ENCODE measurements at regions not wholly inside any gene's neighbourhood (a gene's known extent, or its start where the extent isn't known, plus 50 kb on each side); places are given as distances from the start of the nearest gene placed in this dataset.

- no peak for DNase-seq
These were observed 479.8 kb upstream of the SEMA3A start for GRCh38 chr7:84674236-84674913.

- no peak for DNase-seq
These were observed 474.7 kb upstream of the SEMA3A start for GRCh38 chr7:84669177-84669732.

- DNase-seq = no peak
These were observed 473.5 kb upstream of the SEMA3A start for GRCh38 chr7:84668116-84668515.

GRCh38 chr7:84666651-84667050, 472.1 kb upstream of the SEMA3A start:
- DNase-seq = no peak

GRCh38 chr7:84665339-84665738, 470.8 kb upstream of the SEMA3A start:
- no peak for DNase-seq

GRCh38 chr7:84664626-84665025, 470.0 kb upstream of the SEMA3A start:
- DNase-seq = no peak

- DNase-seq = no peak
These were observed 468.6 kb upstream of the SEMA3A start for GRCh38 chr7:84663224-84663623.

- no peak for DNase-seq
These were observed 463.7 kb upstream of the SEMA3A start for GRCh38 chr7:84658286-84658685.

- no peak for DNase-seq
These were observed 459.7 kb upstream of the SEMA3A start for GRCh38 chr7:84654273-84654672.

- DNase-seq = no peak
These were observed 457.3 kb upstream of the SEMA3A start for GRCh38 chr7:84651876-84652275.

GRCh38 chr7:84647797-84648757, 453.5 kb upstream of the SEMA3A start:
- no peak for DNase-seq

- no peak for DNase-seq
These were observed 448.0 kb upstream of the SEMA3A start for GRCh38 chr7:84642611-84643010.

- DNase-seq = no peak
These were observed 446.0 kb upstream of the SEMA3A start for GRCh38 chr7:84640637-84641036.

- DNase-seq = no peak
These were observed 443.7 kb upstream of the SEMA3A start for GRCh38 chr7:84638339-84638697.

- DNase-seq = no peak
These were observed 443.2 kb upstream of the SEMA3A start for GRCh38 chr7:84637568-84638338.

- DNase-seq = no peak
These were observed 437.3 kb upstream of the SEMA3A start for GRCh38 chr7:84631913-84632312.

- DNase-seq = no peak
These were observed 435.2 kb upstream of the SEMA3A start for GRCh38 chr7:84629640-84630318.

GRCh38 chr7:84629216-84629615, 434.6 kb upstream of the SEMA3A start:
- DNase-seq = no peak

- no peak for DNase-seq
These were observed 432.7 kb upstream of the SEMA3A start for GRCh38 chr7:84627250-84627649.

- DNase-seq = no peak
These were observed 430.3 kb upstream of the SEMA3A start for GRCh38 chr7:84624927-84625326.

GRCh38 chr7:84624527-84624926, 429.9 kb upstream of the SEMA3A start:
- DNase-seq = no peak

GRCh38 chr7:84617265-84618030, 422.9 kb upstream of the SEMA3A start:
- no peak for DNase-seq

Measured in activated effector memory CD4-positive, alpha-beta T cell treated with anti-CD3 and anti-CD28 coated beads, Interleukin-2, amount 50 U/mL, for 16 hours (primary cell).